Fibroblast of the aortic adventitia (primary cell): ENCODE measurements at regions not wholly inside any gene's neighbourhood (a gene's known extent, or its start where the extent isn't known, plus 50 kb on each side); places are given as distances from the start of the nearest gene placed in this dataset.

ENCODE experiments used
- DNase-seq: peaks from one replicate; pipeline ENCODE4 v3.0.0-alpha.2; 2010; ENCODE audit warnings: low read depth
- H3K4me3 ChIP-seq: 2 replicates; pipeline ENCODE4 v1.5.1; 2011; ENCODE audit warnings: low read depth, mild to moderate bottlenecking, control low read depth, low read length, moderate library complexity
- CTCF ChIP-seq: IDR thresholded peaks from 2 replicates; pipeline ENCODE4 v1.5.1; 2011; ENCODE audit warnings: mild to moderate bottlenecking, low read length, control low read depth, inconsistent platforms; ENCODE audit not compliant: insufficient read depth

GRCh38 chr12:92506460-92506859 lies 196.3 kb upstream of the PLEKHG7 start:
- no peak overlapping the region for H3K4me3 ChIP-seq
- TF ChIP-seq CTCF: no peak
- no peak for DNase-seq

GRCh38 chr12:92505254-92506231 lies 197.2 kb upstream of the PLEKHG7 start:
- H3K4me3 ChIP-seq: no peak overlapping the region
- DNase-seq: peak; percentile 39

GRCh38 chr12:92504594-92504981 lies 198.2 kb upstream of the PLEKHG7 start:
- no peak overlapping the region for H3K4me3 ChIP-seq
- DNase-seq: no peak
- TF ChIP-seq CTCF: no peak

More at GRCh38 chr12:92505254-92506231, 197.2 kb upstream of the PLEKHG7 start:
- TF ChIP-seq CTCF: no peak

GRCh38 chr12:92503971-92504593 lies 198.7 kb upstream of the PLEKHG7 start:
- H3K4me3 ChIP-seq: no peak overlapping the region
- DNase-seq: no peak
- TF ChIP-seq CTCF: no peak

- no peak for DNase-seq
- H3K4me3 ChIP-seq: no peak overlapping the region
Observed at GRCh38 chr12:92503029-92503931, 199.5 kb upstream of the PLEKHG7 start.

More at GRCh38 chr12:92503029-92503931, 199.5 kb upstream of the PLEKHG7 start:
- TF ChIP-seq CTCF: no peak
